ENCODE measurements at regions not wholly inside any gene's neighbourhood (a gene's known extent, or its start where the extent isn't known, plus 50 kb on each side); places are given as distances from the start of the nearest gene placed in this dataset.

- TF ChIP-seq ZC3H13 (CRISPR knock-in tag; IDR thresholded peaks at IDR 0.05) (no peak; the same call in 1 of the 2 replicates), MLX (CRISPR knock-in tag; IDR thresholded peaks at IDR 0.05) (peak; percentile 88; the same call in 1 of the 2 replicates), TARDBP (CRISPR knock-in tag; IDR thresholded peaks at IDR 0.05) (peak; percentile 82; the same call in 1 of the 2 replicates), ARHGAP35 (CRISPR knock-in tag; IDR thresholded peaks at IDR 0.05; ENCODE audit: borderline replicate concordance) (no peak), ZNF496 (CRISPR knock-in tag; IDR thresholded peaks at IDR 0.05; ENCODE audit: insufficient replicate concordance) (no peak), HOXA9 (CRISPR knock-in tag; IDR thresholded peaks at IDR 0.05; ENCODE audit: borderline replicate concordance) (no peak), RARG (CRISPR knock-in tag; IDR thresholded peaks at IDR 0.05; ENCODE audit: low read depth) (no peak), ZNF432 (CRISPR knock-in tag; IDR thresholded peaks at IDR 0.05; ENCODE audit: borderline replicate concordance) (no peak), MXI1 (IDR thresholded peaks at IDR 0.05; ENCODE audit: borderline replicate concordance, low read depth, low read length) (no peak), ZNF724P (CRISPR knock-in tag; IDR thresholded peaks at IDR 0.05; ENCODE audit: borderline replicate concordance) (peak; percentile 74; the same call in 1 of the 2 replicates), ZNF329 (CRISPR knock-in tag; IDR thresholded peaks at IDR 0.05; ENCODE audit: low read depth) (no peak), BATF2 (CRISPR knock-in tag; IDR thresholded peaks at IDR 0.05) (no peak), TOPORS (CRISPR knock-in tag; IDR thresholded peaks at IDR 0.05) (no peak), SKIL (CRISPR knock-in tag; IDR thresholded peaks at IDR 0.05; ENCODE audit: borderline replicate concordance) (peak; percentile 93), ZNF414 (CRISPR knock-in tag; IDR thresholded peaks at IDR 0.05) (no peak), CC2D1A (CRISPR knock-in tag; IDR thresholded peaks at IDR 0.05) (no peak), STAT5B (CRISPR knock-in tag; IDR thresholded peaks at IDR 0.05) (peak; percentile 87; the same call in 1 of the 2 replicates), RAD21 (CRISPR knock-in tag; IDR thresholded peaks at IDR 0.05) (no peak), ZBTB8A (CRISPR knock-in tag; IDR thresholded peaks at IDR 0.05; ENCODE audit: borderline replicate concordance, low read depth) (no peak), ZNF839 (CRISPR knock-in tag; IDR thresholded peaks at IDR 0.05; ENCODE audit: borderline replicate concordance) (no peak), ZBTB34 (CRISPR knock-in tag; IDR thresholded peaks at IDR 0.05) (no peak), MEF2D (CRISPR knock-in tag; IDR thresholded peaks at IDR 0.05) (peak; percentile 46; the same call in 1 of the 2 replicates), ZNF576 (CRISPR knock-in tag; IDR thresholded peaks at IDR 0.05) (no peak), PHF8 (CRISPR knock-in tag; IDR thresholded peaks at IDR 0.05) (peak; percentile 43; the same call in 1 of the 2 replicates), NFE2L1 (CRISPR knock-in tag; IDR thresholded peaks at IDR 0.05; ENCODE audit: borderline replicate concordance) (no peak)
Observed at GRCh38 chr14:101289230-101289690, 272.0 kb upstream of the DIO3 start (continued).
